ENCODE measurements at regions not wholly inside any gene's neighbourhood (a gene's known extent, or its start where the extent isn't known, plus 50 kb on each side); places are given as distances from the start of the nearest gene placed in this dataset.

DNA sequence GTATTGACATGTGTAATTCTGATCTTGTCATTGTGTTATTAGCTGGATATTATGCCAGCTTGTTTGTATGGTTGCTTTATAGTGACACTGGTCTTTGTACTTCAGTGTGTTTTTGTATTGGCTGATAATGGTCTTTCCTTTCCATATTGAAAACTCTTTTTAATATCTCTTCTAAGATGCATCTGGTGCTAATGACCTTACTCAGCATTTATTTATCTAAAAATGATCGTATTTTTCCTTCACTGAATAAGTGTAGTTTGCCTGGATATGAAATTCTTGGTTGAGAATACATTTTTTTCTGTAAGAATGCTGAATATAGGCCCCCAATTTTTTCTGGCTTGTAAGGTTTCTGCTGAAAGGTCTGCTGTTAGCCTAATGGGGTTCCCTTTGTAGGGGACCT lies 465.5 kb upstream of the TMPRSS15 start:
- H3K36me3 ChIP-seq = no peaks in the 10 kb centered on the region
- no peak overlapping the region for H3K4me3 ChIP-seq
- no peak for DNase-seq (ENCODE audit: low spot score)
- ATAC-seq (ENCODE audit: insufficient number of reproducible peaks, low FRiP score, low read depth) = no peak
- H3K27me3 ChIP-seq (replicated peaks; ENCODE audit: insufficient read depth) = no peaks in the 10 kb centered on the region
- no peak overlapping the region for H3K27ac ChIP-seq
- H3K4me1 ChIP-seq (ENCODE audit: control insufficient read depth in 1 of 2, low read depth in 2 of 2) = no peaks in the 10 kb centered on the region
- TF ChIP-seq, protein P1, sequence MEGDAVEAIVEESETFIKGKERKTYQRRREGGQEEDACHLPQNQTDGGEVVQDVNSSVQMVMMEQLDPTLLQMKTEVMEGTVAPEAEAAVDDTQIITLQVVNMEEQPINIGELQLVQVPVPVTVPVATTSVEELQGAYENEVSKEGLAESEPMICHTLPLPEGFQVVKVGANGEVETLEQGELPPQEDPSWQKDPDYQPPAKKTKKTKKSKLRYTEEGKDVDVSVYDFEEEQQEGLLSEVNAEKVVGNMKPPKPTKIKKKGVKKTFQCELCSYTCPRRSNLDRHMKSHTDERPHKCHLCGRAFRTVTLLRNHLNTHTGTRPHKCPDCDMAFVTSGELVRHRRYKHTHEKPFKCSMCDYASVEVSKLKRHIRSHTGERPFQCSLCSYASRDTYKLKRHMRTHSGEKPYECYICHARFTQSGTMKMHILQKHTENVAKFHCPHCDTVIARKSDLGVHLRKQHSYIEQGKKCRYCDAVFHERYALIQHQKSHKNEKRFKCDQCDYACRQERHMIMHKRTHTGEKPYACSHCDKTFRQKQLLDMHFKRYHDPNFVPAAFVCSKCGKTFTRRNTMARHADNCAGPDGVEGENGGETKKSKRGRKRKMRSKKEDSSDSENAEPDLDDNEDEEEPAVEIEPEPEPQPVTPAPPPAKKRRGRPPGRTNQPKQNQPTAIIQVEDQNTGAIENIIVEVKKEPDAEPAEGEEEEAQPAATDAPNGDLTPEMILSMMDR (IDR thresholded peaks at IDR 0.05) = no peak
- H3K9me3 ChIP-seq = peaks cover 5% of the 10 kb centered on the region

DNA sequence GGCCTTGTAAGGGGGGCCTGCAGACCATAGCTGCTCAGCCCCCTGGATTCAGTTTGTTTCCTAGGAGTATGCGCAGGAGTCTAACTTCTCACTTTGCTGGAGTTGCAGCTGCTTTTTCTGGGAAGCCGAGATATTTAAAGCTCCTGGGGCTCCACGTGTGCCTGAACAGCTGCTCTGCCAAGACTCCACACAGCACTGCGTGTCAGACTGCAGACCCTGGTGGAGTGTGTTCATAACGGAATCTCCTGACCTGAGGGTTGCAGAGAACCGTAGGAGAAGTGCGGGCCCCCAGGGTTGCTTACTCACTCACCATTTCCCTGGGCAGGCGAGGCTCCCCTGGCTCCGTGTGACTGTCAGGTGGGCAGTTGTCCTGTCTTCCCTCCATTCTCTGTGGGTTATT lies 474.3 kb upstream of the TMPRSS15 start:
- Histone ChIP-seq H3K27me3 (replicated peaks; ENCODE audit: insufficient read depth) (no peaks in the 10 kb centered on the region), H3K27ac (no peak overlapping the region), H3K4me3 (no peak overlapping the region), H3K36me3 (no peaks in the 10 kb centered on the region), H3K4me1 (ENCODE audit: control insufficient read depth in 1 of 2, low read depth in 2 of 2) (no peaks in the 10 kb centered on the region), H3K9me3 (peaks cover 3% of the 10 kb centered on the region)
- TF ChIP-seq, protein P1 (IDR thresholded peaks at IDR 0.05) = no peak
- DNase-seq (ENCODE audit: low spot score) = no peak
- no peak for ATAC-seq (ENCODE audit: insufficient number of reproducible peaks, low FRiP score, low read depth)

DNA sequence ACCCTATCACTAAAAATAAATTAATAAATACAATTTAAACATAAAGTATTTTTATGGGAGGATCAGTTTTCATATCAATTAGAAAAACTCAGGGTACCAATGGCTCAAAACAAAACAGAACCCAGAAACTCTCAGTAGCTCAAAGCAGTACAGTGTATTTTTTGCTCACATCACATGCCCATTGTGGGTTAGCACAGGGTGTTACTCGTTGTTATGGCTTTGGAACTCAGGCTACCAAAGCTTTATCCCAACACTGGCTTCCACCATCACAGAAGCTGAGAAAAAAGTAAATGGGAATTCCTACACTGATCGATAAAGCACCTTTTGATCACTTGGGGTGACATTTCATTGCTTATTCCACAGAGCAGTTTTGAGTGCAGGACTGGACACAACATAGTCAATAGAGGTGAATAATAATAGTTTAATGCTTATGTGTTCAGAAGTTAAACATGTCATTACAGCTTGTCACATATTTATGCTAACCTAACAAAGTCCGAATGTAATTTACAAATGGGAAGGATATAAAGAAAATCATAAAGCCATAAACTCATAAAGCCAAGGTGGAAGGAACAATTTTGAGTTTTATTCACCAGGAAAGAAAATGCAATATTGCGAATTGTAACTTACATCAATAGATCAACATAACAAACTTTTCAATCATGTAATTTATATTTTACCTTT lies 484.5 kb upstream of the TMPRSS15 start:
- H3K36me3 ChIP-seq = no peaks in the 10 kb centered on the region
- no peaks in the 10 kb centered on the region for H3K27me3 ChIP-seq (replicated peaks; ENCODE audit: insufficient read depth)

DNA sequence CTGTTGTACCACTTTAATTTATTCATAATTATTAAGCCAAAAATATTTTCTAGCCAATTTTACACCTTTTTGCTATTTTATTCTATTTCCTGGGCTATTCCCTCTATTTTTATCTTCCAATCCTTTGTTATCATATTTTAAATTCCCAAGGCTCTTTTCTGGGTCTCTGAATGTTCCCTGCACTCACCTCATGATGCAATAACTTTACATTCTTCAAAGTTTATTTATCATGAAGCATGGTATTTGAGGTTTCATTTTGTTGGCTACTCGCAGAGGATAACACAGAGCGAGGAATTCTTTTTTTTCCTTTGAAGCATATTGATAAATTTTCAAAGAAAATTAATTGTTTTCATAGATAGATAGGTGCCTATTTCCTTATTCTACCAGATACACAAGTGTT lies 489.8 kb upstream of the TMPRSS15 start:
- no peaks in the 10 kb centered on the region for H3K9me3 ChIP-seq
- TF ChIP-seq, protein P1 (IDR thresholded peaks at IDR 0.05) = no peak
- no peak for ATAC-seq (ENCODE audit: insufficient number of reproducible peaks, low FRiP score, low read depth)

More for the DNA sequence above, 484.5 kb upstream of the TMPRSS15 start:
- Histone ChIP-seq H3K9me3 (no peaks in the 10 kb centered on the region), H3K4me1 (ENCODE audit: control insufficient read depth in 1 of 2, low read depth in 2 of 2) (peaks cover 0 to 7% of the 10 kb centered on the region in 2 donors), H3K27ac (no peak overlapping the region), H3K4me3 (no peak overlapping the region)
- ATAC-seq (ENCODE audit: insufficient number of reproducible peaks, low FRiP score, low read depth) = no peak
- TF ChIP-seq, protein P1 (IDR thresholded peaks at IDR 0.05) = no peak
- no peak for DNase-seq (ENCODE audit: low spot score)

DNA sequence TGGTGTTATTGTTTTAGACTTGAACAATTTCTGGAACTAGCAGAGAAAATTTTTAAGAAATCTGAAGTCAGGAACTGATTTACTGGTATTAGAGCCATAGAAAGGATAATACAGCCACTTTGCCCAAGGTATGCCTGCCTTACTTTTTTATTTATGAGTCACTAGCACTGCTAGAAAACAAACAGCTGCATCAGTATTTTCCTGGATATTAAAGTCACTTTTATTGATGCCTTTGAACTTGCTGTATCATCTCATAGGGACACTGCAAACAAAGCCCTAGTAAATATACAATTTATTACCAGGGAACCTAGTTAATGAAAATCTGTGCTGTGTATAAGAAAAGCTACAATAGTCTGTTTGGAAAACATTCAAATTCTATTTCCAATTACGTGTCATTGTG lies 490.8 kb upstream of the TMPRSS15 start:
- no peaks in the 10 kb centered on the region for H3K9me3 ChIP-seq
- H3K27ac ChIP-seq = no peak overlapping the region
- no peaks in the 10 kb centered on the region for H3K36me3 ChIP-seq
- no peak overlapping the region for H3K4me3 ChIP-seq
- no peaks in the 10 kb centered on the region for H3K4me1 ChIP-seq (ENCODE audit: control insufficient read depth in 1 of 2, low read depth in 2 of 2)
- TF ChIP-seq, protein P1 (IDR thresholded peaks at IDR 0.05) = no peak
- ATAC-seq (ENCODE audit: insufficient number of reproducible peaks, low FRiP score, low read depth) = no peak
- no peak for DNase-seq (ENCODE audit: low spot score)
- H3K27me3 ChIP-seq (replicated peaks; ENCODE audit: insufficient read depth) = no peaks in the 10 kb centered on the region

More for the DNA sequence above, 489.8 kb upstream of the TMPRSS15 start:
- H3K27ac ChIP-seq = no peak overlapping the region
- H3K4me1 ChIP-seq (ENCODE audit: control insufficient read depth in 1 of 2, low read depth in 2 of 2) = no peaks in the 10 kb centered on the region
- H3K27me3 ChIP-seq (replicated peaks; ENCODE audit: insufficient read depth) = no peaks in the 10 kb centered on the region
- H3K36me3 ChIP-seq = no peaks in the 10 kb centered on the region
- no peak for DNase-seq (ENCODE audit: low spot score)
- no peak overlapping the region for H3K4me3 ChIP-seq
